ENCODE measurements at regions not wholly inside any gene's neighbourhood (a gene's known extent, or its start where the extent isn't known, plus 50 kb on each side); places are given as distances from the start of the nearest gene placed in this dataset.

GRCh38 chr4:17187003-17187402 lies 288.6 kb upstream of the LDB2 start:
- no peak for TF ChIP-seq STAT1 (IDR thresholded peaks at IDR 0.05; ENCODE audit: unreplicated experiment)
- TF ChIP-seq, protein P1, sequence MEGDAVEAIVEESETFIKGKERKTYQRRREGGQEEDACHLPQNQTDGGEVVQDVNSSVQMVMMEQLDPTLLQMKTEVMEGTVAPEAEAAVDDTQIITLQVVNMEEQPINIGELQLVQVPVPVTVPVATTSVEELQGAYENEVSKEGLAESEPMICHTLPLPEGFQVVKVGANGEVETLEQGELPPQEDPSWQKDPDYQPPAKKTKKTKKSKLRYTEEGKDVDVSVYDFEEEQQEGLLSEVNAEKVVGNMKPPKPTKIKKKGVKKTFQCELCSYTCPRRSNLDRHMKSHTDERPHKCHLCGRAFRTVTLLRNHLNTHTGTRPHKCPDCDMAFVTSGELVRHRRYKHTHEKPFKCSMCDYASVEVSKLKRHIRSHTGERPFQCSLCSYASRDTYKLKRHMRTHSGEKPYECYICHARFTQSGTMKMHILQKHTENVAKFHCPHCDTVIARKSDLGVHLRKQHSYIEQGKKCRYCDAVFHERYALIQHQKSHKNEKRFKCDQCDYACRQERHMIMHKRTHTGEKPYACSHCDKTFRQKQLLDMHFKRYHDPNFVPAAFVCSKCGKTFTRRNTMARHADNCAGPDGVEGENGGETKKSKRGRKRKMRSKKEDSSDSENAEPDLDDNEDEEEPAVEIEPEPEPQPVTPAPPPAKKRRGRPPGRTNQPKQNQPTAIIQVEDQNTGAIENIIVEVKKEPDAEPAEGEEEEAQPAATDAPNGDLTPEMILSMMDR (conservative IDR thresholded peaks at IDR 0.05; ENCODE audit: low read depth in 2 of 2) = no peak
- TF ChIP-seq EZH2 (IDR thresholded peaks at IDR 0.05; ENCODE audit: low read depth, unreplicated experiment) = no peak
- no peak for TF ChIP-seq POLR2AphosphoS5 (IDR thresholded peaks at IDR 0.05; ENCODE audit: low read depth)
- no peak for TF ChIP-seq CREB1 (CRISPR knock-in tag; IDR thresholded peaks at IDR 0.05; ENCODE audit: low read depth)
- TF ChIP-seq EZH2phosphoT487 (IDR thresholded peaks at IDR 0.05; ENCODE audit: unreplicated experiment) = no peak
- TF ChIP-seq ZNF114 (CRISPR knock-in tag; IDR thresholded peaks at IDR 0.05) = no peak
- TF ChIP-seq JUNB (IDR thresholded peaks at IDR 0.05; ENCODE audit: unreplicated experiment) = no peak
- no peak for TF ChIP-seq ETS1 (IDR thresholded peaks at IDR 0.05)
- no peak for TF ChIP-seq REST (IDR thresholded peaks at IDR 0.05; ENCODE audit: unreplicated experiment)
- TF ChIP-seq, protein P2, sequence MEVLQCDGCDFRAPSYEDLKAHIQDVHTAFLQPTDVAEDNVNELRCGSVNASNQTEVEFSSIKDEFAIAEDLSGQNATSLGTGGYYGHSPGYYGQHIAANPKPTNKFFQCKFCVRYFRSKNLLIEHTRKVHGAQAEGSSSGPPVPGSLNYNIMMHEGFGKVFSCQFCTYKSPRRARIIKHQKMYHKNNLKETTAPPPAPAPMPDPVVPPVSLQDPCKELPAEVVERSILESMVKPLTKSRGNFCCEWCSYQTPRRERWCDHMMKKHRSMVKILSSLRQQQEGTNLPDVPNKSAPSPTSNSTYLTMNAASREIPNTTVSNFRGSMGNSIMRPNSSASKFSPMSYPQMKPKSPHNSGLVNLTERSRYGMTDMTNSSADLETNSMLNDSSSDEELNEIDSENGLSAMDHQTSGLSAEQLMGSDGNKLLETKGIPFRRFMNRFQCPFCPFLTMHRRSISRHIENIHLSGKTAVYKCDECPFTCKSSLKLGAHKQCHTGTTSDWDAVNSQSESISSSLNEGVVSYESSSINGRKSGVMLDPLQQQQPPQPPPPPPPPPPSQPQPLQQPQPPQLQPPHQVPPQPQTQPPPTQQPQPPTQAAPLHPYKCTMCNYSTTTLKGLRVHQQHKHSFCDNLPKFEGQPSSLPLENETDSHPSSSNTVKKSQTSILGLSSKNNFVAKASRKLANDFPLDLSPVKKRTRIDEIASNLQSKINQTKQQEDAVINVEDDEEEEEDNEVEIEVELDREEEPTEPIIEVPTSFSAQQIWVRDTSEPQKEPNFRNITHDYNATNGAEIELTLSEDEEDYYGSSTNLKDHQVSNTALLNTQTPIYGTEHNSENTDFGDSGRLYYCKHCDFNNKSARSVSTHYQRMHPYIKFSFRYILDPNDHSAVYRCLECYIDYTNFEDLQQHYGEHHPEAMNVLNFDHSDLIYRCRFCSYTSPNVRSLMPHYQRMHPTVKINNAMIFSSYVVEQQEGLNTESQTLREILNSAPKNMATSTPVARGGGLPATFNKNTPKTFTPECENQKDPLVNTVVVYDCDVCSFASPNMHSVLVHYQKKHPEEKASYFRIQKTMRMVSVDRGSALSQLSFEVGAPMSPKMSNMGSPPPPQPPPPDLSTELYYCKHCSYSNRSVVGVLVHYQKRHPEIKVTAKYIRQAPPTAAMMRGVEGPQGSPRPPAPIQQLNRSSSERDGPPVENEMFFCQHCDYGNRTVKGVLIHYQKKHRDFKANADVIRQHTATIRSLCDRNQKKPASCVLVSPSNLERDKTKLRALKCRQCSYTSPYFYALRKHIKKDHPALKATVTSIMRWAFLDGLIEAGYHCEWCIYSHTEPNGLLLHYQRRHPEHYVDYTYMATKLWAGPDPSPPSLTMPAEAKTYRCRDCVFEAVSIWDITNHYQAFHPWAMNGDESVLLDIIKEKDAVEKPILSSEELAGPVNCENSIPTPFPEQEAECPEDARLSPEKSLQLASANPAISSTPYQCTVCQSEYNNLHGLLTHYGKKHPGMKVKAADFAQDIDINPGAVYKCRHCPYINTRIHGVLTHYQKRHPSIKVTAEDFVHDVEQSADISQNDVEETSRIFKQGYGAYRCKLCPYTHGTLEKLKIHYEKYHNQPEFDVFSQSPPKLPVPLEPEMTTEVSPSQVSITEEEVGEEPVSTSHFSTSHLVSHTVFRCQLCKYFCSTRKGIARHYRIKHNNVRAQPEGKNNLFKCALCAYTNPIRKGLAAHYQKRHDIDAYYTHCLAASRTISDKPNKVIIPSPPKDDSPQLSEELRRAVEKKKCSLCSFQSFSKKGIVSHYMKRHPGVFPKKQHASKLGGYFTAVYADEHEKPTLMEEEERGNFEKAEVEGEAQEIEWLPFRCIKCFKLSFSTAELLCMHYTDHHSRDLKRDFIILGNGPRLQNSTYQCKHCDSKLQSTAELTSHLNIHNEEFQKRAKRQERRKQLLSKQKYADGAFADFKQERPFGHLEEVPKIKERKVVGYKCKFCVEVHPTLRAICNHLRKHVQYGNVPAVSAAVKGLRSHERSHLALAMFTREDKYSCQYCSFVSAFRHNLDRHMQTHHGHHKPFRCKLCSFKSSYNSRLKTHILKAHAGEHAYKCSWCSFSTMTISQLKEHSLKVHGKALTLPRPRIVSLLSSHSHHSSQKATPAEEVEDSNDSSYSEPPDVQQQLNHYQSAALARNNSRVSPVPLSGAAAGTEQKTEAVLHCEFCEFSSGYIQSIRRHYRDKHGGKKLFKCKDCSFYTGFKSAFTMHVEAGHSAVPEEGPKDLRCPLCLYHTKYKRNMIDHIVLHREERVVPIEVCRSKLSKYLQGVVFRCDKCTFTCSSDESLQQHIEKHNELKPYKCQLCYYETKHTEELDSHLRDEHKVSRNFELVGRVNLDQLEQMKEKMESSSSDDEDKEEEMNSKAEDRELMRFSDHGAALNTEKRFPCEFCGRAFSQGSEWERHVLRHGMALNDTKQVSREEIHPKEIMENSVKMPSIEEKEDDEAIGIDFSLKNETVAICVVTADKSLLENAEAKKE (CRISPR knock-in tag; IDR thresholded peaks at IDR 0.05) = no peak
- TF ChIP-seq ZNF331 (CRISPR knock-in tag; IDR thresholded peaks at IDR 0.05; ENCODE audit: low read depth) = no peak
- no peak for TF ChIP-seq NANOG (IDR thresholded peaks at IDR 0.05; ENCODE audit: borderline replicate concordance)

All from GM23338 (cell line).